Thyroid gland (tissue), 4 donors: ENCODE measurements at regions not wholly inside any gene's neighbourhood (a gene's known extent, or its start where the extent isn't known, plus 50 kb on each side); places are given as distances from the start of the nearest gene placed in this dataset.

Experiments
- DNase-seq, 2 donors: peaks; one replicate each; pipeline ENCODE4 v3.0.0-alpha.2; 2019
- H3K27ac ChIP-seq, 3 donors: fragments of 200-600 bp; sonication (generic); 1 replicate in 2 of 3; 2 replicates in 1 of 3; pipeline ENCODE4 v1.5.1; 2016 to 2019; ENCODE audit warnings: mild to moderate bottlenecking in 1 of 3, moderate library complexity in 1 of 3
- H3K27me3 ChIP-seq: fragments of 200-600 bp; sonication (generic); one replicate; pipeline ENCODE4 v1.5.1; 2019
- H3K36me3 ChIP-seq, 2 donors: fragments of 200-600 bp; sonication (generic); one replicate each; pipeline ENCODE4 v1.5.1; 2016 to 2019
- H3K4me1 ChIP-seq, 2 donors: fragments of 200-600 bp; sonication (generic); one replicate each; pipeline ENCODE4 v1.5.1; 2017 to 2019
- H3K4me3 ChIP-seq, 3 donors: fragments of 200-600 bp; sonication (generic); replicated peaks in 1 of 3; 1 replicate in 2 of 3; 2 replicates in 1 of 3; pipeline ENCODE4 v1.5.1; 2016; ENCODE audit warnings: mild to moderate bottlenecking in 1 of 3
- H3K9me3 ChIP-seq: fragments of 200-600 bp; sonication (generic); one replicate; pipeline ENCODE4 v1.5.1; 2017
- CTCF ChIP-seq, 6 experiments: fragments of 200-600 bp in 3 of 6; fragments of 450-650 bp in 3 of 6; sonication (generic) in 3 of 6; IDR thresholded peaks; one replicate each; pipeline ENCODE4 v1.5.1; 2016 to 2019; ENCODE audit warnings: antibody characterized with exemption in 6 of 6, mild to moderate bottlenecking in 2 of 6, inconsistent platforms in 1 of 6, moderate library complexity in 1 of 6
- POLR2A ChIP-seq, 2 donors: fragments of 450-650 bp; IDR thresholded peaks; one replicate each; pipeline ENCODE4 v1.6.1; 2017; ENCODE audit warnings: antibody characterized with exemption in 2 of 2, mild to moderate bottlenecking in 2 of 2, moderate library complexity in 1 of 2
- WGBS, 2 donors: methylation state at CpG; one replicate each; pipeline ENCODE4 v1.1.5; 2017; 5-methylcytosine and 5-hydroxymethylcytosine counted together
- intact Hi-C: fragments of 100-400 bp; cut with DNase I; formaldehyde crosslinking; loops from one replicate; pipeline ENCODE4 v1.15.1; 2023

- Histone ChIP-seq H3K9me3 (no peaks in the 10 kb centered on the region), H3K27ac (no peak overlapping the region), H3K36me3 (no peaks in the 10 kb centered on the region), H3K4me1 (no peaks in the 10 kb centered on the region), H3K4me3 (no peak overlapping the region), H3K27me3 (no peaks in the 10 kb centered on the region)
- intact Hi-C loops, result no loop called here
- TF ChIP-seq POLR2A (IDR thresholded peaks at IDR 0.05), result no peak
- no peak for TF ChIP-seq CTCF (IDR thresholded peaks at IDR 0.05)
- DNase-seq, result no peak
- WGBS, 2 donors, result 71 to 72% methylated on average over 3 of the region's 3 CpGs
These were observed 469.7 kb downstream of the PRELID2 start for GRCh38 chr5:145365464-145365863.

GRCh38 chr5:145362266-145362665 lies 472.9 kb downstream of the PRELID2 start:
- Histone ChIP-seq H3K4me1 (no peaks in the 10 kb centered on the region), H3K4me3 (no peak overlapping the region), H3K27ac (no peak overlapping the region), H3K9me3 (no peaks in the 10 kb centered on the region), H3K36me3 (no peaks in the 10 kb centered on the region), H3K27me3 (no peaks in the 10 kb centered on the region)
- intact Hi-C loops, result no loop called here
- WGBS, 2 donors, result 80 to 87% methylated on average over 2 of the region's 2 CpGs
- no peak for DNase-seq
- TF ChIP-seq POLR2A (IDR thresholded peaks at IDR 0.05), result no peak
- TF ChIP-seq CTCF (IDR thresholded peaks at IDR 0.05), result no peak

- Histone ChIP-seq H3K9me3 (no peaks in the 10 kb centered on the region), H3K27ac (no peak overlapping the region), H3K4me1 (no peaks in the 10 kb centered on the region), H3K27me3 (no peaks in the 10 kb centered on the region), H3K4me3 (no peak overlapping the region), H3K36me3 (no peaks in the 10 kb centered on the region)
- intact Hi-C loops, result no loop called here
- TF ChIP-seq POLR2A (IDR thresholded peaks at IDR 0.05) (no peak), CTCF (IDR thresholded peaks at IDR 0.05) (no peak)
- no peak for DNase-seq
These were observed 474.2 kb downstream of the PRELID2 start for GRCh38 chr5:145360936-145361335.

- no peak overlapping the region for H3K27ac ChIP-seq
- no peaks in the 10 kb centered on the region for H3K4me1 ChIP-seq
- no peaks in the 10 kb centered on the region for H3K36me3 ChIP-seq
- TF ChIP-seq CTCF (IDR thresholded peaks at IDR 0.05), result no peak
- TF ChIP-seq POLR2A (IDR thresholded peaks at IDR 0.05), result no peak
- H3K9me3 ChIP-seq, result no peaks in the 10 kb centered on the region
- intact Hi-C loops, result no loop called here
- no peak overlapping the region for H3K4me3 ChIP-seq
- WGBS, 2 donors, result 83 to 90% methylated on average over 1 of the region's 1 CpG
- H3K27me3 ChIP-seq, result no peaks in the 10 kb centered on the region
- DNase-seq, result no peak
These were observed 484.6 kb downstream of the PRELID2 start for GRCh38 chr5:145350513-145350912.

GRCh38 chr5:145347026-145347616 lies 488.0 kb downstream of the PRELID2 start:
- intact Hi-C loops, result no loop called here
- H3K9me3 ChIP-seq, result no peaks in the 10 kb centered on the region
- no peaks in the 10 kb centered on the region for H3K4me1 ChIP-seq
- no peaks in the 10 kb centered on the region for H3K27me3 ChIP-seq
- TF ChIP-seq POLR2A (IDR thresholded peaks at IDR 0.05) (no peak), CTCF (IDR thresholded peaks at IDR 0.05) (peak in 1 of 6 experiments; percentile 36)
- H3K4me3 ChIP-seq, result no peak overlapping the region
- WGBS, 2 donors, result 62 to 66% methylated on average over 4 of the region's 4 CpGs
- DNase-seq, result no peak
- H3K27ac ChIP-seq, result no peak overlapping the region
- no peaks in the 10 kb centered on the region for H3K36me3 ChIP-seq
